ENCODE measurements at regions not wholly inside any gene's neighbourhood (a gene's known extent, or its start where the extent isn't known, plus 50 kb on each side); places are given as distances from the start of the nearest gene placed in this dataset.

- no peaks in the 10 kb centered on the region for H3K9me3 Mint-ChIP-seq
- H3K27ac Mint-ChIP-seq, result no peak overlapping the region
- TF ChIP-seq, protein P1, sequence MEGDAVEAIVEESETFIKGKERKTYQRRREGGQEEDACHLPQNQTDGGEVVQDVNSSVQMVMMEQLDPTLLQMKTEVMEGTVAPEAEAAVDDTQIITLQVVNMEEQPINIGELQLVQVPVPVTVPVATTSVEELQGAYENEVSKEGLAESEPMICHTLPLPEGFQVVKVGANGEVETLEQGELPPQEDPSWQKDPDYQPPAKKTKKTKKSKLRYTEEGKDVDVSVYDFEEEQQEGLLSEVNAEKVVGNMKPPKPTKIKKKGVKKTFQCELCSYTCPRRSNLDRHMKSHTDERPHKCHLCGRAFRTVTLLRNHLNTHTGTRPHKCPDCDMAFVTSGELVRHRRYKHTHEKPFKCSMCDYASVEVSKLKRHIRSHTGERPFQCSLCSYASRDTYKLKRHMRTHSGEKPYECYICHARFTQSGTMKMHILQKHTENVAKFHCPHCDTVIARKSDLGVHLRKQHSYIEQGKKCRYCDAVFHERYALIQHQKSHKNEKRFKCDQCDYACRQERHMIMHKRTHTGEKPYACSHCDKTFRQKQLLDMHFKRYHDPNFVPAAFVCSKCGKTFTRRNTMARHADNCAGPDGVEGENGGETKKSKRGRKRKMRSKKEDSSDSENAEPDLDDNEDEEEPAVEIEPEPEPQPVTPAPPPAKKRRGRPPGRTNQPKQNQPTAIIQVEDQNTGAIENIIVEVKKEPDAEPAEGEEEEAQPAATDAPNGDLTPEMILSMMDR (conservative IDR thresholded peaks at IDR 0.05), result no peak
- H3K36me3 ChIP-seq (ENCODE audit: control insufficient read depth, insufficient read depth, low read length), result no peaks in the 10 kb centered on the region
- no peak overlapping the region for H3K27ac ChIP-seq (ENCODE audit: low read depth, low read length)
- H3K27me3 Mint-ChIP-seq (ENCODE audit: insufficient read depth), result no peaks in the 10 kb centered on the region
- H3K4me1 ChIP-seq (ENCODE audit: control insufficient read depth, insufficient read depth, low read length), result no peaks in the 10 kb centered on the region
- H3K27me3 ChIP-seq (ENCODE audit: control insufficient read depth, insufficient read depth, low read length, poor library complexity, severe bottlenecking), result no peaks in the 10 kb centered on the region
- no peak for DNase-seq
- no peak overlapping the region for H3K4me3 Mint-ChIP-seq
- no peak overlapping the region for H3K4me3 ChIP-seq (ENCODE audit: low read length)
- H3K9ac ChIP-seq (ENCODE audit: extremely low read depth, low read length, poor library complexity, severe bottlenecking), result no peak overlapping the region
- H3K36me3 Mint-ChIP-seq (ENCODE audit: low read depth), result no peaks in the 10 kb centered on the region
- no peaks in the 10 kb centered on the region for H3K9me3 ChIP-seq (ENCODE audit: control insufficient read depth, low read length)
- peaks cover 17% of the 10 kb centered on the region for H3K4me1 Mint-ChIP-seq
Observed at GRCh38 chr6:139943391-139943790, 568.9 kb upstream of the CITED2 start.

- H3K9me3 ChIP-seq (ENCODE audit: control insufficient read depth, low read length), result no peaks in the 10 kb centered on the region
- no peaks in the 10 kb centered on the region for H3K4me1 ChIP-seq (ENCODE audit: control insufficient read depth, insufficient read depth, low read length)
- DNase-seq, result no peak
- H3K27me3 ChIP-seq (ENCODE audit: control insufficient read depth, insufficient read depth, low read length, poor library complexity, severe bottlenecking), result no peaks in the 10 kb centered on the region
- H3K36me3 Mint-ChIP-seq (ENCODE audit: low read depth), result no peaks in the 10 kb centered on the region
- no peaks in the 10 kb centered on the region for H3K36me3 ChIP-seq (ENCODE audit: control insufficient read depth, insufficient read depth, low read length)
- H3K4me3 Mint-ChIP-seq, result no peak overlapping the region
- no peaks in the 10 kb centered on the region for H3K27me3 Mint-ChIP-seq (ENCODE audit: insufficient read depth)
- no peak overlapping the region for H3K27ac ChIP-seq (ENCODE audit: low read depth, low read length)
- 89 to 92% methylated on average over 5 of the region's 5 CpGs for WGBS, 2 experiments (ENCODE audit: insufficient coverage in 1 of 2, insufficient read length in 1 of 2)
- H3K4me1 Mint-ChIP-seq, result peaks cover 17% of the 10 kb centered on the region
- H3K4me3 ChIP-seq (ENCODE audit: low read length), result no peak overlapping the region
- TF ChIP-seq, protein P1 (conservative IDR thresholded peaks at IDR 0.05), result no peak
- no peak overlapping the region for H3K9ac ChIP-seq (ENCODE audit: extremely low read depth, low read length, poor library complexity, severe bottlenecking)
- no peak overlapping the region for H3K27ac Mint-ChIP-seq
- no peaks in the 10 kb centered on the region for H3K9me3 Mint-ChIP-seq
Observed at GRCh38 chr6:139942331-139942730, 567.9 kb upstream of the CITED2 start.

- H3K9ac ChIP-seq (ENCODE audit: extremely low read depth, low read length, poor library complexity, severe bottlenecking), result no peak overlapping the region
Observed at GRCh38 chr6:139941826-139942225, 567.4 kb upstream of the CITED2 start.

More at GRCh38 chr6:139941826-139942225, 567.4 kb upstream of the CITED2 start:
- Histone ChIP-seq H3K4me3 (ENCODE audit: low read length) (no peak overlapping the region), H3K9me3 (ENCODE audit: control insufficient read depth, low read length) (no peaks in the 10 kb centered on the region), H3K36me3 (ENCODE audit: control insufficient read depth, insufficient read depth, low read length) (no peaks in the 10 kb centered on the region), H3K27ac (ENCODE audit: low read depth, low read length) (no peak overlapping the region), H3K4me1 (ENCODE audit: control insufficient read depth, insufficient read depth, low read length) (no peaks in the 10 kb centered on the region), H3K27me3 (ENCODE audit: control insufficient read depth, insufficient read depth, low read length, poor library complexity, severe bottlenecking) (no peaks in the 10 kb centered on the region)
- no peak for DNase-seq
- H3K4me1 Mint-ChIP-seq, result peaks cover 17% of the 10 kb centered on the region
- no peak overlapping the region for H3K27ac Mint-ChIP-seq
- no peaks in the 10 kb centered on the region for H3K9me3 Mint-ChIP-seq
- TF ChIP-seq, protein P1 (conservative IDR thresholded peaks at IDR 0.05), result no peak
- H3K27me3 Mint-ChIP-seq (ENCODE audit: insufficient read depth), result no peaks in the 10 kb centered on the region
- WGBS, 2 experiments (ENCODE audit: insufficient coverage in 1 of 2, insufficient read length in 1 of 2), result 33 to 72% methylated on average over 1 to 3 of the region's 3 CpGs
- H3K36me3 Mint-ChIP-seq (ENCODE audit: low read depth), result no peaks in the 10 kb centered on the region
- H3K4me3 Mint-ChIP-seq, result no peak overlapping the region

All from endodermal cell (in vitro differentiated cells).